ENCODE measurements at regions not wholly inside any gene's neighbourhood (a gene's known extent, or its start where the extent isn't known, plus 50 kb on each side); places are given as distances from the start of the nearest gene placed in this dataset.

DNA sequence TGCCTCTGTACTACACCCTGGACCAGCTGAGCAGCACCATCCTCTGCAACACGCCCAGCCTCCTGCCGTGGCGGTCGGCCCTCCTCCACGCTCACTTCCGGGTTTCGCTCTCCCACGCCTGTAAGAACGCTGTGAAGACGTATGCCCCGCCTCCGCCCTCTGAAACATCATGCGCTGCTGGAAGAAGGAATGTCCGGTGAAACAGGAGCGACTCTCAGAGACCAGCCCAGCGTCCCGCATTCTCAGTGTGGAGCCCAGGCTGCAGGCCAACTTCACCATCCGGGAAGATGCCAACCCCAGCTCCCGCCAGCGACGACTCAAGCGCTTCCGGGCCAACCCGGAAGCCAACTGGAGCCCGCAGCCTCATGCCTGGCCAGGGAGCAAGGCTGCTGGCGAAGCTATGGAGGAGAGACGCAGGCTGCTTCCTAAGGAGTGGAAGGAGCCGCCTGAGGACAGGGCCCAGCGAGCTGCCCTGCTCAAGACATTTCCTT lies 186.1 kb upstream of the SLITRK2 start:
- DNase-seq: no peak
- H3K9me1 ChIP-seq (ENCODE audit: insufficient read depth, low read length): no peaks in the 10 kb centered on the region
- peaks cover 15% of the 10 kb centered on the region; the same call in 1 of the 2 replicates for H3K9me3 ChIP-seq (ENCODE audit: control insufficient read depth, insufficient read depth, low read length)
- H2AK5ac ChIP-seq (ENCODE audit: low read depth, low read length): no peak overlapping the region
- ATAC-seq (ENCODE audit: low read depth): no peak
- no peaks in the 10 kb centered on the region for H4K20me1 ChIP-seq (ENCODE audit: insufficient read depth, low read length)
- no peak overlapping the region for H2BK20ac ChIP-seq (ENCODE audit: low read depth, low read length)
- TF ChIP-seq NFE2L2 (IDR thresholded peaks at IDR 0.05; ENCODE audit: low read depth, low read length) (no peak), RCOR1 (IDR thresholded peaks at IDR 0.05; ENCODE audit: insufficient replicate concordance, low read length) (no peak), USF2 (IDR thresholded peaks at IDR 0.05; ENCODE audit: low read depth, low read length) (no peak), BHLHE40 (IDR thresholded peaks at IDR 0.05; ENCODE audit: low read depth, low read length) (no peak), CEBPB (IDR thresholded peaks at IDR 0.05; ENCODE audit: low read depth, low read length) (no peak), SMC3 (IDR thresholded peaks at IDR 0.05; ENCODE audit: low read depth, low read length) (no peak), MAFK (IDR thresholded peaks at IDR 0.05; ENCODE audit: low read depth, low read length) (no peak), POLR2A (IDR thresholded peaks at IDR 0.05; ENCODE audit: low read depth, low read length) (no peak), CTCF (conservative IDR thresholded peaks at IDR 0.05; ENCODE audit: low read depth, low read length) (no peak), RFX5 (IDR thresholded peaks at IDR 0.05; ENCODE audit: low read depth, low read length) (no peak), CHD1 (IDR thresholded peaks at IDR 0.05; ENCODE audit: low read depth, low read length) (no peak), FOS (IDR thresholded peaks at IDR 0.05; ENCODE audit: low read depth, low read length) (no peak), MXI1 (IDR thresholded peaks at IDR 0.05; ENCODE audit: borderline replicate concordance, low read depth, low read length) (no peak)
- TF ChIP-seq, protein P1, sequence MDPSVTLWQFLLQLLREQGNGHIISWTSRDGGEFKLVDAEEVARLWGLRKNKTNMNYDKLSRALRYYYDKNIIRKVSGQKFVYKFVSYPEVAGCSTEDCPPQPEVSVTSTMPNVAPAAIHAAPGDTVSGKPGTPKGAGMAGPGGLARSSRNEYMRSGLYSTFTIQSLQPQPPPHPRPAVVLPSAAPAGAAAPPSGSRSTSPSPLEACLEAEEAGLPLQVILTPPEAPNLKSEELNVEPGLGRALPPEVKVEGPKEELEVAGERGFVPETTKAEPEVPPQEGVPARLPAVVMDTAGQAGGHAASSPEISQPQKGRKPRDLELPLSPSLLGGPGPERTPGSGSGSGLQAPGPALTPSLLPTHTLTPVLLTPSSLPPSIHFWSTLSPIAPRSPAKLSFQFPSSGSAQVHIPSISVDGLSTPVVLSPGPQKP (IDR thresholded peaks at IDR 0.05; ENCODE audit: borderline replicate concordance, low read depth, low read length): no peak
- H2AFZ ChIP-seq (replicated peaks; ENCODE audit: low read length, poor library complexity): no peak overlapping the region
- dilution Hi-C loops (cut with HindIII; ENCODE audit: low sequenced_read_pairs, unreplicated experiment) (no loop called here), in situ Hi-C loops (cut with MboI; ENCODE audit: low sequenced_read_pairs) (no loop called here), intact Hi-C loops (cut with micrococcal nuclease) (no loop called here)
- no peak overlapping the region for H2BK120ac ChIP-seq (ENCODE audit: low read depth, low read length)
- no peak overlapping the region for H3K4ac ChIP-seq (ENCODE audit: low read depth, low read length)
- H3K27ac ChIP-seq (ENCODE audit: insufficient read depth, low read length): no peak overlapping the region
- POLR2A ChIA-PET (ENCODE audit: unreplicated experiment): no interaction called here
- H3K4me3 ChIP-seq (ENCODE audit: insufficient read depth, low read depth, low read length): no peak overlapping the region
- H4K5ac ChIP-seq (ENCODE audit: low read depth, low read length): no peak overlapping the region
- 91% methylated on average over 14 of the region's 29 CpGs; no CpG with 5 or more reads in 1 of the 2 experiments for WGBS, 2 experiments (ENCODE audit: extremely low coverage in 2 of 2, insufficient read length in 1 of 2)
- H4K8ac ChIP-seq (ENCODE audit: low read depth in 2 of 2, low read length in 2 of 2): no peak overlapping the region
- H3K4me1 ChIP-seq (ENCODE audit: control insufficient read depth, insufficient read depth, low read length): no peaks in the 10 kb centered on the region
- H3K18ac ChIP-seq (ENCODE audit: low read depth, low read length): no peak overlapping the region
- H3K9ac ChIP-seq (ENCODE audit: low read depth, low read length): no peak overlapping the region
- H3K27me3 ChIP-seq (ENCODE audit: control insufficient read depth, insufficient read depth, low read length): no peaks in the 10 kb centered on the region
- no peaks in the 10 kb centered on the region for H3K79me1 ChIP-seq (ENCODE audit: low read depth in 1 of 2, low read length in 2 of 2)
- H4K91ac ChIP-seq (ENCODE audit: insufficient read depth, low read depth, low read length): no peak overlapping the region
- H3K56ac ChIP-seq (ENCODE audit: extremely low read depth, insufficient read depth, low read length): no peak overlapping the region
- no peak overlapping the region for H2AK9ac ChIP-seq (replicated peaks; ENCODE audit: low read depth, low read length, poor library complexity)
- H3K4me2 ChIP-seq (ENCODE audit: low read depth, low read length): no peak overlapping the region
- H2BK15ac ChIP-seq (ENCODE audit: low read depth, low read length): no peak overlapping the region
- no peak overlapping the region for H2BK5ac ChIP-seq (ENCODE audit: low read depth, low read length, poor library complexity, severe bottlenecking)
- CTCF ChIA-PET: no interaction called here
- BruUV-seq (replicated peaks): no TSS peak
- H3K23ac ChIP-seq (ENCODE audit: low read depth, low read length): no peak overlapping the region
- H3K14ac ChIP-seq (replicated peaks; ENCODE audit: low read depth, low read length): no peak overlapping the region
- no peaks in the 10 kb centered on the region for H3K36me3 ChIP-seq (ENCODE audit: control insufficient read depth, insufficient read depth, low read length)

Measured in IMR-90 (cell line).